HepG2 (cell line): ENCODE measurements at regions not wholly inside any gene's neighbourhood (a gene's known extent, or its start where the extent isn't known, plus 50 kb on each side); places are given as distances from the start of the nearest gene placed in this dataset.

Experiments
- CBX5 ChIP-seq: sonication (generic); formaldehyde crosslinking; IDR thresholded peaks from 2 replicates; pipeline ENCODE4 v1.4.0; 2020; ENCODE audit warnings: missing genetic modification reagents, borderline replicate concordance
- CTCF ChIP-seq: sonication (generic); formaldehyde crosslinking; IDR thresholded peaks from 2 replicates; pipeline ENCODE4 v1.5.0; 2020; ENCODE audit warnings: mild to moderate bottlenecking, missing genetic modification reagents, moderate library complexity
- KLF16 ChIP-seq, 2 experiments: sonication (generic) in 1 of 2; formaldehyde crosslinking in 1 of 2; IDR thresholded peaks; 2 replicates each; pipeline versions ENCODE4 v1.6.1 to v1.8.0; 2016 to 2023; ENCODE audit warnings: missing genetic modification reagents in 2 of 2, missing compliant biosample characterization in 1 of 2
- POLR2AphosphoS5 ChIP-seq: IDR thresholded peaks from 2 replicates; pipeline ENCODE4 v1.6.1; 2012; ENCODE audit warnings: low read depth, low read length
- ZNF121 ChIP-seq: sonication (generic); formaldehyde crosslinking; IDR thresholded peaks from 2 replicates; pipeline ENCODE4 v1.5.0; 2020; ENCODE audit warnings: mild to moderate bottlenecking, missing genetic modification reagents
- ZNF234 ChIP-seq: sonication (generic); formaldehyde crosslinking; conservative IDR thresholded peaks from 2 replicates; pipeline ENCODE4 v1.5.1; 2020; ENCODE audit warnings: mild to moderate bottlenecking, missing genetic modification reagents

GRCh38 chr12:128165387-128165786, 101.6 kb upstream of the TMEM132C start:
- TF ChIP-seq ZNF121 (CRISPR knock-in tag) (no peak), KLF16 (CRISPR knock-in tag; IDR thresholded peaks at IDR 0.05) (no peak), CTCF (CRISPR knock-in tag) (no peak), CBX5 (CRISPR knock-in tag) (no peak), ZNF234 (CRISPR knock-in tag) (no peak), POLR2AphosphoS5 (no peak)
